SK-N-SH (cell line): ENCODE measurements at regions not wholly inside any gene's neighbourhood (a gene's known extent, or its start where the extent isn't known, plus 50 kb on each side); places are given as distances from the start of the nearest gene placed in this dataset.

Experiments
- CTCF ChIA-PET: fragments of 300-600, 350-600 bp; formaldehyde crosslinking; extraction: SDS; loops from one replicate; lab custom pipeline; 2021; lab: Yijun Ruan, JAX
- POLR2A ChIA-PET: fragments of 350-600 bp; sonication (Branson Sonifier 250); formaldehyde crosslinking; extraction: SDS; loops from one replicate; lab custom pipeline; 2020; ENCODE audit warnings: antibody characterized with exemption, inconsistent platforms; lab: Yijun Ruan, JAX
- DNase-seq: peaks from one replicate; pipeline ENCODE4 v3.0.0; 2012
- H2AFZ ChIP-seq: fragments of 200-600 bp; sonication (generic); 2 replicates; pipeline ENCODE4 v1.8.1; 2016; ENCODE audit warnings: antibody characterized with exemption, mild to moderate bottlenecking, low read depth
- H3F3A ChIP-seq: fragments of 200-600 bp; sonication (generic); replicated peaks from 2 replicates; pipeline ENCODE3; 2016; ENCODE audit warnings: antibody characterized with exemption, mild to moderate bottlenecking; ENCODE audit not compliant: insufficient read depth
- H3K27ac ChIP-seq, 2 experiments: fragments of 200-500 bp in 1 of 2; fragments of 200-600 bp in 1 of 2; sonication (Bioruptor generic) in 1 of 2; sonication (generic), shearing (Covaris generic) in 1 of 2; 2 replicates each; pipeline versions ENCODE4 v1.5.1 to v1.6.1; 2014 to 2016; ENCODE audit warnings: low read depth in 2 of 2, inconsistent platforms in 1 of 2, low read length in 1 of 2, mild to moderate bottlenecking in 1 of 2, mixed read lengths in 1 of 2
- H3K27me3 ChIP-seq: fragments of 200-600 bp; sonication (generic), shearing (Covaris generic); 2 replicates; pipeline ENCODE4 v1.6.1; 2016; ENCODE audit warnings: mixed run types; ENCODE audit not compliant: insufficient read depth
- H3K36me3 ChIP-seq, 2 experiments: fragments of 200-500 bp in 1 of 2; fragments of 200-600 bp in 1 of 2; sonication (Bioruptor generic) in 1 of 2; sonication (generic) in 1 of 2; replicated peaks in 1 of 2; 2 replicates each; pipeline versions ENCODE3 to v1.5.1; 2014 to 2016; ENCODE audit warnings: low read length in 1 of 2, mild to moderate bottlenecking in 1 of 2; ENCODE audit not compliant: insufficient read depth in 2 of 2, control insufficient read depth in 1 of 2
- H3K4me1 ChIP-seq, 2 experiments: fragments of 200-500 bp in 1 of 2; fragments of 200-600 bp in 1 of 2; sonication (Bioruptor generic) in 1 of 2; sonication (generic), shearing (Covaris generic) in 1 of 2; 2 replicates each; pipeline versions ENCODE4 v1.5.1 to v1.6.1; 2014 to 2016; ENCODE audit warnings: low read depth in 1 of 2, low read length in 1 of 2, mixed run types in 1 of 2; ENCODE audit not compliant: insufficient read depth in 2 of 2, control insufficient read depth in 1 of 2
- H3K4me2 ChIP-seq: fragments of 200-600 bp; sonication (generic), shearing (Covaris generic); 2 replicates; pipeline ENCODE4 v1.6.1; 2017; ENCODE audit warnings: mixed run types
- H3K4me3 ChIP-seq, 2 experiments: fragments of 200-500 bp in 1 of 2; fragments of 200-600 bp in 1 of 2; sonication (Bioruptor generic) in 1 of 2; sonication (generic), shearing (Covaris generic) in 1 of 2; 2 replicates each; pipeline versions ENCODE4 v1.5.1 to v1.8.1; 2014 to 2016; ENCODE audit warnings: low read depth in 2 of 2, inconsistent platforms in 1 of 2, low read length in 1 of 2, mild to moderate bottlenecking in 1 of 2, mixed read lengths in 1 of 2, moderate library complexity in 1 of 2
- H3K79me2 ChIP-seq: fragments of 200-600 bp; sonication (generic); 2 replicates; pipeline ENCODE4 v1.8.1; 2017; ENCODE audit warnings: mild to moderate bottlenecking; ENCODE audit not compliant: insufficient read depth
- H3K9ac ChIP-seq: fragments of 200-600 bp; sonication (generic); 2 replicates; pipeline ENCODE4 v1.6.1; 2017; ENCODE audit warnings: mixed run types
- H3K9me2 ChIP-seq: fragments of 200-600 bp; sonication (generic); 2 replicates; pipeline ENCODE4 v1.6.1; 2017; ENCODE audit warnings: mixed run types
- H3K9me3 ChIP-seq: fragments of 200-600 bp; sonication (generic); 2 replicates; pipeline ENCODE4 v1.6.1; 2017; ENCODE audit warnings: mixed run types, mild to moderate bottlenecking, moderate library complexity
- H4K20me1 ChIP-seq: fragments of 200-600 bp; sonication (generic); 2 replicates; pipeline ENCODE4 v1.6.1; 2017; ENCODE audit warnings: mild to moderate bottlenecking, mixed run types; ENCODE audit not compliant: insufficient read depth
- CHD2 ChIP-seq: fragments of 150-350 bp; IDR thresholded peaks from 2 replicates; pipeline ENCODE4 v1.6.1; 2018; ENCODE audit warnings: low read length; ENCODE audit not compliant: partially characterized antibody
- CTCF ChIP-seq: fragments of 200-600 bp; sonication (generic); IDR thresholded peaks from 2 replicates; pipeline ENCODE4 v1.6.1; 2017; ENCODE audit warnings: antibody characterized with exemption, mild to moderate bottlenecking, moderate library complexity
- EP300 ChIP-seq, 2 experiments: IDR thresholded peaks; 2 replicates each; pipeline versions ENCODE4 v1.4.0 to v1.6.1; 2012; ENCODE audit warnings: borderline replicate concordance in 1 of 2, low read depth in 1 of 2, low read length in 1 of 2
- FOXJ3 ChIP-seq: sonication (generic); formaldehyde crosslinking; IDR thresholded peaks from 2 replicates; pipeline ENCODE4 v1.5.1; 2020; ENCODE audit warnings: mild to moderate bottlenecking, missing genetic modification reagents
- GABPA ChIP-seq: IDR thresholded peaks from 2 replicates; pipeline ENCODE4 v1.4.0; 2012; ENCODE audit warnings: low read depth, mild to moderate bottlenecking
- NRF1 ChIP-seq: IDR thresholded peaks from 2 replicates; pipeline ENCODE4 v1.6.1; 2012; ENCODE audit warnings: low read depth, mild to moderate bottlenecking, low read length
- RFX5 ChIP-seq: IDR thresholded peaks from 2 replicates; pipeline ENCODE4 v1.6.1; 2012; ENCODE audit warnings: mild to moderate bottlenecking, improper control_type of control experiment, low read length
- TAF1 ChIP-seq: IDR thresholded peaks from 2 replicates; pipeline ENCODE4 v1.6.1; 2012; ENCODE audit warnings: low read depth, mild to moderate bottlenecking, low read length, moderate library complexity, borderline replicate concordance
- WGBS: methylation state at CpG from one replicate; pipeline ENCODE4 v1.1.6; 2017; ENCODE audit warnings: low lambda C conversion rate; 5-methylcytosine and 5-hydroxymethylcytosine counted together
- TF ChIP-seq, protein P1 (sequence below): IDR thresholded peaks from 2 replicates; pipeline ENCODE4 v1.4.0; 2012; ENCODE audit warnings: low read depth

DNA sequence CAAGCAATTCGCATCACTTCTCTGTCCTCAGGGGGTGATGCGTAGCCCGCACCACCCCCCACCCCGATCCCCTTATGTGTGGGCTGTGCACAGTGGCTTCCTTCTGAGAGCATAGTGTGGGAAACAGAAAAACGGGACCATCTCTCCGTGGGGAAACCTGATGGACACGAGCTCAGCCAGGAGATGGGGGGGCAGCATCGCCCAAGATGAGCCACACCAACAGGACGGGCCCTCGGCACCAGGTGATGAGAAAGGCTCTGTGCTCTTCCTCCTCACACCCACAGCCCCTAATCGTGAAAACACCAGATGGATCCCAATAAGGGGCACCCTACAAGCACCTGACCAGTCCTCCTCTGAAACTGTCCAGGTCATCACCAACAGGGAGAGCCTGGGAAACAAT lies 153.6 kb downstream of the SHANK2 start:
- Histone ChIP-seq H3F3A (no peaks in the 10 kb centered on the region), H3K4me3 (no peak overlapping the region), H3K36me3 (no peaks in the 10 kb centered on the region), H3K9ac (no peak overlapping the region), H3K9me2 (no peaks in the 10 kb centered on the region), H3K79me2 (no peaks in the 10 kb centered on the region), H3K4me2 (no peak overlapping the region), H3K27ac (no peak overlapping the region), H4K20me1 (no peaks in the 10 kb centered on the region), H3K9me3 (no peaks in the 10 kb centered on the region), H2AFZ (no peak overlapping the region), H3K27me3 (no peaks in the 10 kb centered on the region), H3K4me1 (peaks cover 0 to 6% of the 10 kb centered on the region in 2 experiments; a peak in 1 of 4 replicates)
- ChIA-PET CTCF (no interaction called here), POLR2A (no interaction called here)
- WGBS, result 41% methylated on average over 11 of the region's 11 CpGs
- TF ChIP-seq TAF1, result no peak
- no peak for TF ChIP-seq EP300 (IDR thresholded peaks at IDR 0.05; ENCODE audit: borderline replicate concordance in 1 of 2, low read depth in 1 of 2, low read length in 1 of 2)
- no peak for TF ChIP-seq RFX5
- TF ChIP-seq CTCF, result no peak
- no peak for TF ChIP-seq NRF1
- no peak for TF ChIP-seq FOXJ3
- no peak for DNase-seq

- Histone ChIP-seq H3K9me3 (no peaks in the 10 kb centered on the region), H3K4me1 (peaks cover 0 to 6% of the 10 kb centered on the region in 2 experiments; a peak in 1 of 4 replicates), H3K27ac (no peak overlapping the region), H4K20me1 (no peaks in the 10 kb centered on the region), H3K36me3 (no peaks in the 10 kb centered on the region), H3K27me3 (no peaks in the 10 kb centered on the region), H3K9ac (no peak overlapping the region), H3F3A (no peaks in the 10 kb centered on the region), H3K9me2 (no peaks in the 10 kb centered on the region), H3K79me2 (no peaks in the 10 kb centered on the region), H2AFZ (no peak overlapping the region), H3K4me2 (no peak overlapping the region), H3K4me3 (no peak overlapping the region)
- CTCF ChIA-PET, result interaction anchor here (0.7 kb wide), 1 partner anchor 11 kb away, joined by 3 read pairs; no protein-coding TSS in a partner anchor
- WGBS, result 43% methylated on average over 11 of the region's 12 CpGs
- POLR2A ChIA-PET, result no interaction called here
- no peak for TF ChIP-seq CHD2
- TF ChIP-seq, protein P1, sequence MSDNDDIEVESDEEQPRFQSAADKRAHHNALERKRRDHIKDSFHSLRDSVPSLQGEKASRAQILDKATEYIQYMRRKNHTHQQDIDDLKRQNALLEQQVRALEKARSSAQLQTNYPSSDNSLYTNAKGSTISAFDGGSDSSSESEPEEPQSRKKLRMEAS, result no peak
- TF ChIP-seq GABPA, result no peak
- no peak for DNase-seq
These were observed 154.7 kb downstream of the SHANK2 start for GRCh38 chr11:71097506-71098240.
